ENCODE measurements at regions not wholly inside any gene's neighbourhood (a gene's known extent, or its start where the extent isn't known, plus 50 kb on each side); places are given as distances from the start of the nearest gene placed in this dataset.

DNA sequence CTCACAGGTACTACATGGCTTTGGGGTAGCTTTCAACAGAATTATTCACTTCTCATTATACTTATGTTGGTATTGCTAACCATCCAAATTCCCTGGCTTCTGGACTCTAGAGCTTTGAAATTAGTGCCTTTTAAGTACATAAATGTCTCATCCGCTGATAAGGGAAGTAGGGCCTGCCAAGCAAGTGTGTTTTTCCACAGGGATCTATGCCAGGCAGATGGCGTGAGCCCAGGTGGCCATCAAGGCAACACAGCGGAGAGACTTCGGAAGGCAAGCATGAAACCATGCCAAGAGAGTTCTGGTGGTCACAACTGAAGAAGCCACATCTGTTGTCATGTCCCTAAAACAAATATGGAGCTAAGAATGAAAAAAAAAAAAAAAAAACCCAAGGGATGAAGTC lies 503.1 kb upstream of the LCORL start:
- TF ChIP-seq POLR2AphosphoS5 (IDR thresholded peaks at IDR 0.05; ENCODE audit: low read depth, low read length) (no peak), TCF7L2 (IDR thresholded peaks at IDR 0.05; ENCODE audit: low read depth, low read length) (no peak), SIN3A (IDR thresholded peaks at IDR 0.05; ENCODE audit: borderline replicate concordance, insufficient read depth, low read depth, low read length) (no peak)
- TF ChIP-seq, protein P1, sequence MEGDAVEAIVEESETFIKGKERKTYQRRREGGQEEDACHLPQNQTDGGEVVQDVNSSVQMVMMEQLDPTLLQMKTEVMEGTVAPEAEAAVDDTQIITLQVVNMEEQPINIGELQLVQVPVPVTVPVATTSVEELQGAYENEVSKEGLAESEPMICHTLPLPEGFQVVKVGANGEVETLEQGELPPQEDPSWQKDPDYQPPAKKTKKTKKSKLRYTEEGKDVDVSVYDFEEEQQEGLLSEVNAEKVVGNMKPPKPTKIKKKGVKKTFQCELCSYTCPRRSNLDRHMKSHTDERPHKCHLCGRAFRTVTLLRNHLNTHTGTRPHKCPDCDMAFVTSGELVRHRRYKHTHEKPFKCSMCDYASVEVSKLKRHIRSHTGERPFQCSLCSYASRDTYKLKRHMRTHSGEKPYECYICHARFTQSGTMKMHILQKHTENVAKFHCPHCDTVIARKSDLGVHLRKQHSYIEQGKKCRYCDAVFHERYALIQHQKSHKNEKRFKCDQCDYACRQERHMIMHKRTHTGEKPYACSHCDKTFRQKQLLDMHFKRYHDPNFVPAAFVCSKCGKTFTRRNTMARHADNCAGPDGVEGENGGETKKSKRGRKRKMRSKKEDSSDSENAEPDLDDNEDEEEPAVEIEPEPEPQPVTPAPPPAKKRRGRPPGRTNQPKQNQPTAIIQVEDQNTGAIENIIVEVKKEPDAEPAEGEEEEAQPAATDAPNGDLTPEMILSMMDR (IDR thresholded peaks at IDR 0.05) = no peak
- TF ChIP-seq, protein P2, sequence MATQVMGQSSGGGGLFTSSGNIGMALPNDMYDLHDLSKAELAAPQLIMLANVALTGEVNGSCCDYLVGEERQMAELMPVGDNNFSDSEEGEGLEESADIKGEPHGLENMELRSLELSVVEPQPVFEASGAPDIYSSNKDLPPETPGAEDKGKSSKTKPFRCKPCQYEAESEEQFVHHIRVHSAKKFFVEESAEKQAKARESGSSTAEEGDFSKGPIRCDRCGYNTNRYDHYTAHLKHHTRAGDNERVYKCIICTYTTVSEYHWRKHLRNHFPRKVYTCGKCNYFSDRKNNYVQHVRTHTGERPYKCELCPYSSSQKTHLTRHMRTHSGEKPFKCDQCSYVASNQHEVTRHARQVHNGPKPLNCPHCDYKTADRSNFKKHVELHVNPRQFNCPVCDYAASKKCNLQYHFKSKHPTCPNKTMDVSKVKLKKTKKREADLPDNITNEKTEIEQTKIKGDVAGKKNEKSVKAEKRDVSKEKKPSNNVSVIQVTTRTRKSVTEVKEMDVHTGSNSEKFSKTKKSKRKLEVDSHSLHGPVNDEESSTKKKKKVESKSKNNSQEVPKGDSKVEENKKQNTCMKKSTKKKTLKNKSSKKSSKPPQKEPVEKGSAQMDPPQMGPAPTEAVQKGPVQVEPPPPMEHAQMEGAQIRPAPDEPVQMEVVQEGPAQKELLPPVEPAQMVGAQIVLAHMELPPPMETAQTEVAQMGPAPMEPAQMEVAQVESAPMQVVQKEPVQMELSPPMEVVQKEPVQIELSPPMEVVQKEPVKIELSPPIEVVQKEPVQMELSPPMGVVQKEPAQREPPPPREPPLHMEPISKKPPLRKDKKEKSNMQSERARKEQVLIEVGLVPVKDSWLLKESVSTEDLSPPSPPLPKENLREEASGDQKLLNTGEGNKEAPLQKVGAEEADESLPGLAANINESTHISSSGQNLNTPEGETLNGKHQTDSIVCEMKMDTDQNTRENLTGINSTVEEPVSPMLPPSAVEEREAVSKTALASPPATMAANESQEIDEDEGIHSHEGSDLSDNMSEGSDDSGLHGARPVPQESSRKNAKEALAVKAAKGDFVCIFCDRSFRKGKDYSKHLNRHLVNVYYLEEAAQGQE (IDR thresholded peaks at IDR 0.05; ENCODE audit: insufficient read depth in 1 of 2, low read depth in 2 of 2, low read length in 1 of 2) = no peak

Measured in Panc1 (cell line).